IMR-90 (cell line): ENCODE measurements at regions not wholly inside any gene's neighbourhood (a gene's known extent, or its start where the extent isn't known, plus 50 kb on each side); places are given as distances from the start of the nearest gene placed in this dataset.

ENCODE experiments used
- ATAC-seq: fragments of 200-7000 bp; cut with Tn5 transposase; 2 replicates; pipeline ENCODE4 v1.9.1; 2020; ENCODE audit warnings: low read depth, mild to moderate bottlenecking, moderate library complexity
- BruUV-seq: library from RNA; stranded (reverse); fragments of 400-500 nt; replicated peaks from 2 replicates; lab custom pipeline; 2021; lab: Mats Ljungman, UMichigan
- CTCF ChIA-PET: fragments of 300-600 bp; formaldehyde crosslinking; extraction: SDS; loops from one replicate; lab custom pipeline; 2021; ENCODE audit warnings: antibody characterized with exemption; lab: Yijun Ruan, JAX
- POLR2A ChIA-PET: fragments of 300-600 bp; sonication (Branson Sonifier 250); formaldehyde crosslinking; loops from one replicate; lab custom pipeline; 2022; ENCODE audit warnings: antibody characterized with exemption; ENCODE audit not compliant: unreplicated experiment; lab: Charles Lee
- DNase-seq: peaks from one replicate; pipeline ENCODE4 v3.0.0; 2013
- H2AFZ ChIP-seq: replicated peaks from 2 replicates; pipeline ENCODE3; 2013; ENCODE audit warnings: low read length, mild to moderate bottlenecking; ENCODE audit not compliant: poor library complexity
- H2AK5ac ChIP-seq: 2 replicates; pipeline ENCODE4 v1.6.1; 2013; ENCODE audit warnings: low read depth, low read length, inconsistent platforms
- H2AK9ac ChIP-seq: replicated peaks from 2 replicates; pipeline ENCODE3; 2013; ENCODE audit warnings: mild to moderate bottlenecking, low read depth, low read length, moderate library complexity; ENCODE audit not compliant: poor library complexity
- H2BK120ac ChIP-seq: 2 replicates; pipeline ENCODE4 v1.6.1; 2013; ENCODE audit warnings: low read depth, low read length, inconsistent platforms
- H2BK15ac ChIP-seq: 3 replicates; pipeline ENCODE4 v1.6.1; 2013; ENCODE audit warnings: low read depth, low read length, inconsistent platforms
- H2BK20ac ChIP-seq: 2 replicates; pipeline ENCODE4 v1.6.1; 2013; ENCODE audit warnings: low read depth, mild to moderate bottlenecking, inconsistent platforms, low read length, moderate library complexity
- H2BK5ac ChIP-seq: 2 replicates; pipeline ENCODE4 v1.6.1; 2013; ENCODE audit warnings: mild to moderate bottlenecking, low read depth, low read length, inconsistent platforms; ENCODE audit not compliant: poor library complexity, severe bottlenecking
- H3K14ac ChIP-seq: replicated peaks from 2 replicates; pipeline ENCODE4 v1.6.1; 2013; ENCODE audit warnings: low read depth, low read length, inconsistent platforms
- H3K18ac ChIP-seq: 2 replicates; pipeline ENCODE4 v1.6.1; 2013; ENCODE audit warnings: low read depth, low read length, control low read depth
- H3K23ac ChIP-seq: 2 replicates; pipeline ENCODE4 v1.6.1; 2013; ENCODE audit warnings: low read depth, low read length, inconsistent platforms
- H3K27ac ChIP-seq: 2 replicates; pipeline ENCODE4 v1.5.1; 2013; ENCODE audit warnings: mild to moderate bottlenecking, control low read depth, low read length; ENCODE audit not compliant: insufficient read depth
- H3K27me3 ChIP-seq: 2 replicates; pipeline ENCODE4 v1.6.1; 2013; ENCODE audit warnings: low read length; ENCODE audit not compliant: control insufficient read depth, insufficient read depth
- H3K36me3 ChIP-seq: 2 replicates; pipeline ENCODE4 v1.6.1; 2013; ENCODE audit warnings: low read length, mixed read lengths; ENCODE audit not compliant: control insufficient read depth, insufficient read depth
- H3K4ac ChIP-seq: 2 replicates; pipeline ENCODE4 v1.6.1; 2013; ENCODE audit warnings: low read depth, low read length, inconsistent platforms
- H3K4me1 ChIP-seq: 2 replicates; pipeline ENCODE4 v1.6.1; 2013; ENCODE audit warnings: low read length, mixed read lengths; ENCODE audit not compliant: control insufficient read depth, insufficient read depth
- H3K4me2 ChIP-seq: 2 replicates; pipeline ENCODE4 v1.6.1; 2013; ENCODE audit warnings: low read depth, mild to moderate bottlenecking, control low read depth, low read length, moderate library complexity
- H3K4me3 ChIP-seq: 2 replicates; pipeline ENCODE4 v1.5.1; 2013; ENCODE audit warnings: low read depth, mild to moderate bottlenecking, control low read depth, low read length, moderate library complexity; ENCODE audit not compliant: insufficient read depth
- H3K56ac ChIP-seq: 2 replicates; pipeline ENCODE4 v1.6.1; 2013; ENCODE audit warnings: low read length, inconsistent platforms; ENCODE audit not compliant: insufficient read depth; ENCODE audit errors: extremely low read depth
- H3K79me1 ChIP-seq, 2 experiments: 2 replicates each; pipeline ENCODE4 v1.6.1; 2013; ENCODE audit warnings: low read length in 2 of 2, inconsistent platforms in 1 of 2, low read depth in 1 of 2
- H3K9ac ChIP-seq: 2 replicates; pipeline ENCODE4 v1.6.1; 2013; ENCODE audit warnings: low read depth, low read length, control low read depth
- H3K9me1 ChIP-seq: 2 replicates; pipeline ENCODE4 v1.6.1; 2013; ENCODE audit warnings: low read length, inconsistent platforms; ENCODE audit not compliant: insufficient read depth
- H3K9me3 ChIP-seq: 2 replicates; pipeline ENCODE4 v1.6.1; 2013; ENCODE audit warnings: low read length; ENCODE audit not compliant: control insufficient read depth, insufficient read depth
- H4K20me1 ChIP-seq: 2 replicates; pipeline ENCODE4 v1.6.1; 2013; ENCODE audit warnings: low read length, inconsistent platforms; ENCODE audit not compliant: insufficient read depth
- H4K5ac ChIP-seq: 2 replicates; pipeline ENCODE4 v1.6.1; 2013; ENCODE audit warnings: mild to moderate bottlenecking, low read depth, low read length, control low read depth
- H4K8ac ChIP-seq, 2 experiments: 2 replicates each; pipeline ENCODE4 v1.6.1; 2013; ENCODE audit warnings: low read depth in 2 of 2, low read length in 2 of 2, control low read depth in 1 of 2, inconsistent platforms in 1 of 2
- H4K91ac ChIP-seq: 2 replicates; pipeline ENCODE4 v1.6.1; 2013; ENCODE audit warnings: low read depth, low read length, inconsistent platforms; ENCODE audit not compliant: insufficient read depth
- BHLHE40 ChIP-seq: fragments of 150-350 bp; IDR thresholded peaks from 2 replicates; pipeline ENCODE4 v1.6.1; 2016; ENCODE audit warnings: mild to moderate bottlenecking, low read depth, low read length
- CEBPB ChIP-seq: IDR thresholded peaks from 2 replicates; pipeline ENCODE4 v1.6.1; 2012; ENCODE audit warnings: low read depth, low read length, improper control_type of control experiment
- CHD1 ChIP-seq: IDR thresholded peaks from 2 replicates; pipeline ENCODE4 v1.6.1; 2012; ENCODE audit warnings: low read depth, low read length, improper control_type of control experiment
- CTCF ChIP-seq: conservative IDR thresholded peaks from 2 replicates; pipeline ENCODE4 v1.5.1; 2012; ENCODE audit warnings: mild to moderate bottlenecking, low read depth, low read length, improper control_type of control experiment
- FOS ChIP-seq: fragments of 150-350 bp; IDR thresholded peaks from 2 replicates; pipeline ENCODE4 v1.6.1; 2016; ENCODE audit warnings: low read depth, low read length
- MAFK ChIP-seq: IDR thresholded peaks from 2 replicates; pipeline ENCODE4 v1.6.1; 2012; ENCODE audit warnings: low read depth, low read length, improper control_type of control experiment
- MAZ ChIP-seq: IDR thresholded peaks from 2 replicates; pipeline ENCODE4 v1.6.1; 2012; ENCODE audit warnings: low read depth, mild to moderate bottlenecking, low read length, improper control_type of control experiment, moderate library complexity, borderline replicate concordance
- NFE2L2 ChIP-seq: fragments of 150-350 bp; IDR thresholded peaks from 2 replicates; pipeline ENCODE4 v1.6.1; 2016; ENCODE audit warnings: low read depth, mild to moderate bottlenecking, low read length
- POLR2A ChIP-seq: IDR thresholded peaks from 2 replicates; pipeline ENCODE4 v1.6.1; 2012; ENCODE audit warnings: mild to moderate bottlenecking, low read depth, low read length
- RCOR1 ChIP-seq: IDR thresholded peaks from 2 replicates; pipeline ENCODE4 v1.6.1; 2012; ENCODE audit warnings: mild to moderate bottlenecking, low read length, improper control_type of control experiment; ENCODE audit not compliant: insufficient replicate concordance
- RFX5 ChIP-seq: IDR thresholded peaks from 2 replicates; pipeline ENCODE4 v1.8.0; 2012; ENCODE audit warnings: low read depth, mild to moderate bottlenecking, low read length, moderate library complexity
- SMC3 ChIP-seq: fragments of 150-350 bp; IDR thresholded peaks from 2 replicates; pipeline ENCODE4 v1.6.1; 2016; ENCODE audit warnings: low read depth, mild to moderate bottlenecking, antibody characterized with exemption, low read length, moderate library complexity
- USF2 ChIP-seq: fragments of 150-350 bp; IDR thresholded peaks from 2 replicates; pipeline ENCODE4 v1.6.1; 2017; ENCODE audit warnings: mild to moderate bottlenecking, antibody characterized with exemption, low read length, low read depth
- WGBS, 2 experiments: methylation state at CpG; one replicate each; pipeline versions ENCODE4 v1.1.5 to v1.1.7; 2013; ENCODE audit warnings: missing lambda C conversion rate in 2 of 2; ENCODE audit not compliant: insufficient read length in 1 of 2; ENCODE audit errors: extremely low coverage in 2 of 2; 5-methylcytosine and 5-hydroxymethylcytosine counted together
- dilution Hi-C: fragments of 300-500 bp; cut with HindIII; formaldehyde crosslinking; loops from one replicate; pipeline ENCODE4 v1.14.3; 2018; ENCODE audit warnings: low sequenced_read_pairs; ENCODE audit not compliant: unreplicated experiment
- in situ Hi-C: fragments of 300-500 bp; cut with MboI; formaldehyde crosslinking; loops from 3 replicates; pipeline ENCODE4 v1.14.3; 2019; ENCODE audit warnings: low sequenced_read_pairs, inconsistent platforms, mixed read lengths
- intact Hi-C: fragments of 100-400 bp; cut with micrococcal nuclease; formaldehyde crosslinking; loops from 2 replicates; pipeline ENCODE4 v1.10.0; 2022

GRCh38 chr13:40043764-40044163 lies 388.3 kb downstream of the COG6 start:
- no peak overlapping the region for H2BK5ac ChIP-seq
- H3K79me1 ChIP-seq, result no peaks in the 10 kb centered on the region
- H4K5ac ChIP-seq, result no peak overlapping the region
- no peaks in the 10 kb centered on the region for H4K20me1 ChIP-seq
- ChIA-PET CTCF (no interaction called here), POLR2A (no interaction called here)
- TF ChIP-seq FOS, result no peak
- no peak for TF ChIP-seq MAFK
- TF ChIP-seq CHD1, result no peak
- no peak for TF ChIP-seq POLR2A
- no peak for TF ChIP-seq RFX5
- TF ChIP-seq CTCF, result no peak
- TF ChIP-seq USF2, result no peak
- TF ChIP-seq SMC3, result no peak
- no peak for TF ChIP-seq MAZ
- TF ChIP-seq RCOR1, result no peak
- TF ChIP-seq BHLHE40, result no peak
- TF ChIP-seq NFE2L2, result no peak
- TF ChIP-seq CEBPB, result no peak
- H4K91ac ChIP-seq, result no peak overlapping the region
- no TSS peak for BruUV-seq
- intact Hi-C loops, result no loop called here
- H4K8ac ChIP-seq, result no peak overlapping the region
- no peaks in the 10 kb centered on the region for H3K4me1 ChIP-seq
- H3K9me3 ChIP-seq, result no peaks in the 10 kb centered on the region
- no peak overlapping the region for H3K27ac ChIP-seq
- H3K56ac ChIP-seq, result no peak overlapping the region
- in situ Hi-C loops, result no loop called here
- no peak overlapping the region for H3K18ac ChIP-seq
- H3K4ac ChIP-seq, result no peak overlapping the region
- no peak overlapping the region for H2BK20ac ChIP-seq
- no peak overlapping the region for H2BK15ac ChIP-seq
- no peak for ATAC-seq
- H3K9ac ChIP-seq, result no peak overlapping the region
- no peaks in the 10 kb centered on the region for H3K9me1 ChIP-seq
- no peaks in the 10 kb centered on the region for H3K27me3 ChIP-seq
- 80% methylated on average over 1 of the region's 3 CpGs; no CpG with 5 or more reads in 1 of the 2 experiments for WGBS, 2 experiments
- H3K4me2 ChIP-seq, result no peak overlapping the region
- no peak overlapping the region for H3K23ac ChIP-seq
- no peaks in the 10 kb centered on the region for H3K36me3 ChIP-seq
- no peak overlapping the region for H3K14ac ChIP-seq
- H2AK5ac ChIP-seq, result no peak overlapping the region
- no peak overlapping the region for H2AK9ac ChIP-seq
- dilution Hi-C loops, result no loop called here
- H2BK120ac ChIP-seq, result no peak overlapping the region
- no peak overlapping the region for H2AFZ ChIP-seq
- H3K4me3 ChIP-seq, result no peak overlapping the region
- no peak for DNase-seq
